Adrenal gland (tissue), 5 donors: ENCODE measurements at regions not wholly inside any gene's neighbourhood (a gene's known extent, or its start where the extent isn't known, plus 50 kb on each side); places are given as distances from the start of the nearest gene placed in this dataset.

Source experiments
- POLR2A ChIP-seq, 2 donors: fragments of 450-650 bp; IDR thresholded peaks; one replicate each; pipeline ENCODE4 v1.6.1; 2017; ENCODE audit warnings: antibody characterized with exemption in 2 of 2, mild to moderate bottlenecking in 2 of 2, moderate library complexity in 1 of 2
- TF ChIP-seq, protein P1 (sequence below), 6 experiments: fragments of 450-650 bp in 4 of 6; fragments of 200-600 bp in 2 of 6; sonication (generic) in 1 of 6; IDR thresholded peaks; 1 replicate in 5 of 6; 2 replicates in 1 of 6; pipeline versions ENCODE4 v1.5.1 to v1.8.0; 2016 to 2021; ENCODE audit warnings: antibody characterized with exemption in 6 of 6, mild to moderate bottlenecking in 2 of 6, moderate library complexity in 1 of 6
- donor health status: DM: no; HTN: no; CAD: no.

DNA sequence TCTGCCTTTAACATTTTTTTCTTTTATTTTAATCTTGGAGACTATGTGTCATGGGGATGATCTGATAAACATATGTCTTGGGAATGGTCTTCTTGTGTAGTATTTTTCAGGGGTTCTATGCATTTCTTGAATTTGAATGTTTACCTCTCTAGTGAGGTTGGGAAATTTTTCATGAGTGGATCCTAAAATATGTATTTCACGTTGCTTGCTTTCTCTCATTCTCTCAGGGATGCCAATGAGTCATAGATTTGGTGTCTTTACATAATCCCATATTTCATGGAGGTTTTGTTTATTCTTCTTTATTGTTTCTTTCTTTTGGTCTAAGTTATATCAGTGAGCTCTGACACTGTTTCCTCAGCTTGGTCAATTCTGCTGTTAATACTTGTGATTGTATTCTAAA, 1237.2 kb downstream of the PLA2G4A start:
- TF ChIP-seq, protein P1, sequence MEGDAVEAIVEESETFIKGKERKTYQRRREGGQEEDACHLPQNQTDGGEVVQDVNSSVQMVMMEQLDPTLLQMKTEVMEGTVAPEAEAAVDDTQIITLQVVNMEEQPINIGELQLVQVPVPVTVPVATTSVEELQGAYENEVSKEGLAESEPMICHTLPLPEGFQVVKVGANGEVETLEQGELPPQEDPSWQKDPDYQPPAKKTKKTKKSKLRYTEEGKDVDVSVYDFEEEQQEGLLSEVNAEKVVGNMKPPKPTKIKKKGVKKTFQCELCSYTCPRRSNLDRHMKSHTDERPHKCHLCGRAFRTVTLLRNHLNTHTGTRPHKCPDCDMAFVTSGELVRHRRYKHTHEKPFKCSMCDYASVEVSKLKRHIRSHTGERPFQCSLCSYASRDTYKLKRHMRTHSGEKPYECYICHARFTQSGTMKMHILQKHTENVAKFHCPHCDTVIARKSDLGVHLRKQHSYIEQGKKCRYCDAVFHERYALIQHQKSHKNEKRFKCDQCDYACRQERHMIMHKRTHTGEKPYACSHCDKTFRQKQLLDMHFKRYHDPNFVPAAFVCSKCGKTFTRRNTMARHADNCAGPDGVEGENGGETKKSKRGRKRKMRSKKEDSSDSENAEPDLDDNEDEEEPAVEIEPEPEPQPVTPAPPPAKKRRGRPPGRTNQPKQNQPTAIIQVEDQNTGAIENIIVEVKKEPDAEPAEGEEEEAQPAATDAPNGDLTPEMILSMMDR (IDR thresholded peaks at IDR 0.05), result no peak
- TF ChIP-seq POLR2A (IDR thresholded peaks at IDR 0.05), result no peak
